Muscle layer of duodenum (tissue), 2 donors: ENCODE measurements at regions not wholly inside any gene's neighbourhood (a gene's known extent, or its start where the extent isn't known, plus 50 kb on each side); places are given as distances from the start of the nearest gene placed in this dataset.

Experiments used
- H3K27ac ChIP-seq: one replicate; pipeline ENCODE4 v1.7.0; 2013; ENCODE audit warnings: mild to moderate bottlenecking, low read length
- H3K27me3 ChIP-seq: one replicate; pipeline ENCODE4 v1.7.0; 2013; ENCODE audit warnings: low read depth, mild to moderate bottlenecking, control low read depth, low read length
- H3K36me3 ChIP-seq, 2 donors: one replicate each; pipeline ENCODE4 v1.7.0; 2013; ENCODE audit warnings: low read length in 2 of 2, control low read depth in 1 of 2, mild to moderate bottlenecking in 1 of 2; ENCODE audit not compliant: insufficient read depth in 2 of 2, control insufficient read depth in 1 of 2
- H3K4me1 ChIP-seq, 2 donors: one replicate each; pipeline ENCODE4 v1.7.0; 2013; ENCODE audit warnings: low read length in 2 of 2, mild to moderate bottlenecking in 2 of 2, control low read depth in 1 of 2, moderate library complexity in 1 of 2; ENCODE audit not compliant: insufficient read depth in 2 of 2, control insufficient read depth in 1 of 2
- H3K4me3 ChIP-seq, 2 donors: one replicate each; pipeline ENCODE4 v1.7.0; 2013; ENCODE audit warnings: low read length in 2 of 2, low read depth in 1 of 2, mild to moderate bottlenecking in 1 of 2
- H3K9me3 ChIP-seq, 2 donors: one replicate each; pipeline ENCODE4 v1.7.0; 2013; ENCODE audit warnings: low read length in 2 of 2, control low read depth in 1 of 2, mild to moderate bottlenecking in 1 of 2; ENCODE audit not compliant: control insufficient read depth in 1 of 2
- donor health status: healthy.

DNA sequence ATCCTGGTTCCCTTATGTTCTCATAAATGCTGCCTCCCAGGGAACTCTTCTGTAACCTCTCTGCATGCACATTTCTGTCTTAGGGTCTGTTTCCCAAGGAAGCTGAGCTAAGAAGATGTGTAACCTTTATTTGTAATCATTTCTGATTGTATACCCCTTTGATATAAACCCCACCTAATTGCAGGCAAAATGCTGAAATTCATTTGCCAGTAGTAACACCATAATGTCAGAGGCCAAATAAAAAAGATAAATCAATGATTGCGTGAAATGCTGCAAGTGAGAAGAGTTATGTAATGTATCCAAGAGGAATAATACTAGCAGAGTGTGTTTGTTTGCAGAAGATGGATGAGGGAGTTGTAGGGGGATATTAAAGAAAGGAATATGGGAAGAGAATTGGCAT lies 822.6 kb upstream of the GRAMD2B start:
- Histone ChIP-seq H3K36me3 (no peaks in the 10 kb centered on the region), H3K9me3 (no peaks in the 10 kb centered on the region), H3K27me3 (no peaks in the 10 kb centered on the region), H3K27ac (no peak overlapping the region), H3K4me1 (no peaks in the 10 kb centered on the region), H3K4me3 (no peak overlapping the region)

DNA sequence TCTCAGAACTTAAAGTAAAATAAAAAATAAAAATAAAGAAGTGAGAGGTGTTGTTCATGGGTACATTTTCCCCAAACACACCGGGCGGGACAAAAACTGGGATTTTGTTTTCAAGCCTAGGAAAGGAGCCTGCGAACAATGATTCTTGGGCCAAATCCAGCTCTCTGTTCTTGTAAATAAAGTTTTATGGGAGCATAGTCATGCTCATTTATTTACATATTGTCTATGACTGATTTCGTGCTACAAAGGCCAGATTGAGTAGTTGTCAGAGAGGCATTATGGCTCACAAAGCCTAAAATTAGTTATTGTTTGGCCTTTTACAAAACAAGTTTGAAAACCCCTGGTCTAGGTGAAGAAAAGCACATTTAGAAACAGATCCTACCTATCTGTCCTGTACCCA lies 821.0 kb upstream of the GRAMD2B start:
- Histone ChIP-seq H3K4me3 (no peak overlapping the region), H3K9me3 (no peaks in the 10 kb centered on the region), H3K27me3 (no peaks in the 10 kb centered on the region), H3K4me1 (no peaks in the 10 kb centered on the region), H3K27ac (no peak overlapping the region), H3K36me3 (no peaks in the 10 kb centered on the region)

DNA sequence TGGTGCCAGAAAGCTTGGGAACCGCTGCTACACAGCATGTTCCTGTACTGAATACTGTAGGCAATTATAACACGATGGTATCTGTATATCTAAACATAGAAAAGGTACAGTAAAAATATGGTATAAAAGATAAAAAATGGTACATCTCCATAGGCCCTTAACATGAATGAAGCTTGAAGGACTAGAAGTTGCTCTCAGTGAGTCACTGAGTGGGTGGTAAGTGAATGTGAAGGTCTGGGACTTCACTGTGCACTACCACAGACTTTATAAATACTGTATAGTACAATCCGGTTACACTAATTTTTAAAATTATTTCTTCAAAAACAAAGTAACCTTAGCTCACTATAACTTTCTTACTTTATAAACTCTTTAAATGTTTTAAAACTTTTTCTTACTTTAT lies 819.9 kb upstream of the GRAMD2B start:
- no peaks in the 10 kb centered on the region for H3K27me3 ChIP-seq
- H3K36me3 ChIP-seq, result no peaks in the 10 kb centered on the region
- no peak overlapping the region for H3K4me3 ChIP-seq
- H3K27ac ChIP-seq, result no peak overlapping the region
- H3K9me3 ChIP-seq, result no peaks in the 10 kb centered on the region
- H3K4me1 ChIP-seq, result no peaks in the 10 kb centered on the region

DNA sequence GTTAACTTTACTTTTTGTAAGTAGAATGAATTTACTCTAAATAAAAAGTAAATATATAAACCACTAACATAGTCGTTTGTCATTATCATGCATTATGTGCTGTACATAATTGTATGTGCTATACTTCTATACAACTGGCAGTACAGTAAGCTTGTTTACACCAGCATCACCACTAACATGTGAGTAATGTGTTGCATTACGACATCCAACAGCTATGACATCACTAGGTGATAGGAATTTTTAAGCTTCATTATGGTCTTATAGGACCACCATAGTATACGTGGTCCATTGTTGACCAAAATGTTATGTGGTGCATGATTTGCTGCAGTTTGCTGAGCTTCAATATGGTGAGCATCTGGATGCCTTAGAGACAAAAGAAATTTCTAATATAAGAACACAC lies 819.1 kb upstream of the GRAMD2B start:
- H3K36me3 ChIP-seq, result no peaks in the 10 kb centered on the region
- H3K9me3 ChIP-seq, result no peaks in the 10 kb centered on the region
- no peak overlapping the region for H3K4me3 ChIP-seq
- H3K4me1 ChIP-seq, result no peaks in the 10 kb centered on the region
- no peaks in the 10 kb centered on the region for H3K27me3 ChIP-seq
- no peak overlapping the region for H3K27ac ChIP-seq

DNA sequence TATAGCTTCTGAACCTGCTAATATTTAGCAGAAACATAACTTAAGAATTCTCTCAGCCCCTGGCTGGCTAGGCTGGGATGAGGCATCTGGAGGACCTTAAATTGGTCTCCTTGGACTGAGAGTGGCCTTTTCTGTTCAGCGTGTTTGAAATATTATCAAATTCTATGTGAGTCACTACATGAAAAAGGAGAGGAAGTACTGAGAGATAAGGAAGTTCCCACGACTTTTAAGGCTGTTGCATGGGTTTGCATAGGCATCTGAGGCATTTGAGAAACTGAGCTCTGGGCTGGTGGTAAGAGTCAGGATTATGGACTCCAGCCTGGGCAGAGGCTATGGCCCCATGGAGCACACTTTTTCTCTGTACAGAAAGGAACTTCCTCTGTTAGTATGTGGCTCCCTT lies 816.2 kb upstream of the GRAMD2B start:
- no peaks in the 10 kb centered on the region for H3K4me1 ChIP-seq
- H3K4me3 ChIP-seq, result no peak overlapping the region
- no peak overlapping the region for H3K27ac ChIP-seq
- H3K9me3 ChIP-seq, result no peaks in the 10 kb centered on the region
- no peaks in the 10 kb centered on the region for H3K27me3 ChIP-seq
- H3K36me3 ChIP-seq, result no peaks in the 10 kb centered on the region

DNA sequence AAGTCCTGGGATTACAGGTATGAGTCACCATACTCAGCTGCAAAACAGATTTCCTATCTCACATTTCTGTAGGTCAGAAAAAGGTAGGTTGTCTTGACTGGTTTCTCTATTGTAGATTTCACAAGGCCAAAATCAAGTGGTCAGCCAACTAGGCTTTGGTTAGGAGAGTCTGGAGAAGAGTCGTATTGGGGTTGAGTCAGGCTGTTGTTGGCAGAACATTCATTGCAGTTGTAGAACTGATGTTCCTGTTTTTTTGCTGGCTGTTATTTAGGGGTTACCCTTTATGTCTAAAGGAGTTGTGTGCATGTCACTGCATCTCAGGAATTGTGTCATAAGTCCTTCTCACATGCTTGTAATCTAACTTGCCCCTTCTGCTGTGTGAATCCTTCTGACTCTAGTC lies 814.2 kb upstream of the GRAMD2B start:
- Histone ChIP-seq H3K9me3 (no peaks in the 10 kb centered on the region), H3K4me3 (no peak overlapping the region)

DNA sequence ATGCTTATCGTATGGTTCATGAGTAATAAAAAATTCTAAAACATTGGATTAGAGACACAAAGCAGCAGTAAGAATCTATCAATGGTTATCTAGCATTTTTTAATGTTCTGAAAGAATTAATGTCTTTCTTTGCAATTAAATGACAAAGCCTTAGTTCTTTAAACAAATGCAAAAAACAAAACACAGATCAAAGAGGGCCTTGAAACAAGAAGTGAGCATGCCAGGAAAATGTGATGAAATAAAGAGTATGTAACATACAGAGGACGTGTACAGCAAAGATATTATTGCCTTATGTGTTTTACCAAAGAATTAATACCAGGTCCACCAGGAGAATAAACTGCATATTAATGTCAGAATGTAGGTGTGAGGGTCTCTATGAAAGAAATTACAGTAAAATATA lies 812.3 kb upstream of the GRAMD2B start:
- Histone ChIP-seq H3K27ac (no peak overlapping the region), H3K4me3 (no peak overlapping the region), H3K4me1 (peaks cover 0 to 3% of the 10 kb centered on the region in 2 donors), H3K27me3 (no peaks in the 10 kb centered on the region), H3K9me3 (no peaks in the 10 kb centered on the region), H3K36me3 (no peaks in the 10 kb centered on the region)

More for the DNA sequence above, 814.2 kb upstream of the GRAMD2B start:
- Histone ChIP-seq H3K27ac (no peak overlapping the region), H3K4me1 (peaks cover 0 to 3% of the 10 kb centered on the region in 2 donors), H3K36me3 (no peaks in the 10 kb centered on the region), H3K27me3 (no peaks in the 10 kb centered on the region)

DNA sequence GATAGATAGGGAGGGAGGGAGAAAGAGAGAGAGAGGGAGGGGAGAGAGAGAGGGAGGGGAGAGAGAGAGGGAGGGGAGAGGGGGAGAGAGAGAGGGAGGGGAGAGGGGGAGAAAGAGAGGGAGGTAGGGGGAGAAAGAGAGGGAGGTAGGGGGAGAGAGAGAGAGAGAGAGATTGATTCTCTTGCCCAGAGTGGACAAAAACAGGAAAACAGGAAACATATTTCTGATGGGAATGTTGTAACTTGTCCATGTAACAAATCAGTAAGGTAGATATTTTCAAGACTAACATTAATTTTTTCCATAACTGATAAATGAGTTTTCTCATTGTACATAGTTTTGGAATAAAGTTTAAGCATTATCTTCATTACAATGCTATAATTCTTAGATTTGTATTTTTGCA lies 811.7 kb upstream of the GRAMD2B start:
- Histone ChIP-seq H3K9me3 (no peaks in the 10 kb centered on the region), H3K4me1 (peaks cover 0 to 3% of the 10 kb centered on the region in 2 donors), H3K27ac (no peak overlapping the region), H3K36me3 (no peaks in the 10 kb centered on the region), H3K27me3 (no peaks in the 10 kb centered on the region), H3K4me3 (no peak overlapping the region)

DNA sequence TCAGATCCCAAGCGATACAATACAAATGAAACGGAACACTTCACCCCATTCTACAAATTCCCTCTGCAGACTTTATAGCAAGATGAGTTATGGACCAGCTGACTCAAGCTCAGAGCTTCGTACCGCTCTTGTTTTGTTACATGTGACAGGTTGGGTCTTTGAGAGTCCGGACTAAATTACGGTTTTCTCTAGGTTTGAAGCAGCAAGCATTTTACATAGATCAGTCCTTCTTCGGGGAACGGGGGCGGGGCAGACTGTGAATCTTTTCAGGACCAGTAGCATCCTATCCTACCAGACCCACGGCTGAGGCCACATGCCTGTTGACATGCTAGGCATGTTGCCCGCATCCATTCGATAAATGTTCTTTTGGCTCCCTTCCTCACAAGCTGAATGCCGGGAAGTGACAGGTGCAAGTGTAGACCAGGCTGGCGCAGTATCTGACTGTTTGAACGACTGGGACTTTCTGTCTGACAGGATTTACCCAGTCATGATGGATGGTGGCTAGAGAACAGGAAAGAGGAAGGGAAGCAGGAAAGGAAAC lies 811.0 kb upstream of the GRAMD2B start:
- Histone ChIP-seq H3K27ac (no peak overlapping the region), H3K4me1 (peaks cover 0 to 3% of the 10 kb centered on the region in 2 donors), H3K9me3 (no peaks in the 10 kb centered on the region), H3K27me3 (no peaks in the 10 kb centered on the region), H3K36me3 (no peaks in the 10 kb centered on the region), H3K4me3 (no peak overlapping the region)

DNA sequence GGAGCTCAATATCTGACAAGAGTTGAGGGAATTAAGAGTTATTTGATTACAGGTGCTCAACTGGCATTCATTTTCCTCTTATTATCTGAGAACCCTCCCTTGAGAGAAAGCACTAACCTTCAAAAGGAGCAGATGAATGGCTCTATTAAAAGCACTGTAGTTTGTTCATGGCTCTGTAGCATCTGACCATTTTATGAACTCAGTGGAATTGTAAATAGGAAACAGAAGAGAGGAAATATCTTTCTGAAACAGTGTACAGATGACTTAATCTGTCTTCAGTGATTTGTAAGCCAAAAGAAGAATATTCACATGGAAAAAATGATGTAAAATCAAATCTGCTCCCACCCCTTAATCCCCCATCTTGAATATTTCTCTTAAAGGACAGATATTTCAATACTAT lies 810.4 kb upstream of the GRAMD2B start:
- no peaks in the 10 kb centered on the region for H3K36me3 ChIP-seq
- no peak overlapping the region for H3K27ac ChIP-seq
- H3K9me3 ChIP-seq, result no peaks in the 10 kb centered on the region
- H3K27me3 ChIP-seq, result no peaks in the 10 kb centered on the region
- H3K4me3 ChIP-seq, result no peak overlapping the region
- H3K4me1 ChIP-seq, result peaks cover 0 to 3% of the 10 kb centered on the region in 2 donors

DNA sequence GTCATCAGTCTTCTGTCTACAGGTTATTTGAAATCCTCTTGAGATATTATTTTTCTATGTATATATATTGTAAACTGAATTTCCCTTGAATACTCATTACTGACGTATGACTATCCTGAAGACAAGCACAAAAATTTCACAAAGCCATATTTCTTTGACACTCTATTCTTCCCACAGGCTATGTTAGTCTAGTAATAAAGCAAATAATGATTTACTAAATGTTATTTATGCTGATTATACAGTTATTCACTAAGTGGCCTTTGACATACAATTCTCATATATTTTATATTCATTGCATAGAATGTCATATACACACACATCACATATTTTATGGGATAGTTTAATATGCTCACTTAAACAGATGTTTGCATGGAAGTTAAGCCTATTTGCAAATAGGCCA lies 793.0 kb upstream of the GRAMD2B start:
- no peaks in the 10 kb centered on the region for H3K27me3 ChIP-seq
- H3K36me3 ChIP-seq, result no peaks in the 10 kb centered on the region
- no peaks in the 10 kb centered on the region for H3K4me1 ChIP-seq

DNA sequence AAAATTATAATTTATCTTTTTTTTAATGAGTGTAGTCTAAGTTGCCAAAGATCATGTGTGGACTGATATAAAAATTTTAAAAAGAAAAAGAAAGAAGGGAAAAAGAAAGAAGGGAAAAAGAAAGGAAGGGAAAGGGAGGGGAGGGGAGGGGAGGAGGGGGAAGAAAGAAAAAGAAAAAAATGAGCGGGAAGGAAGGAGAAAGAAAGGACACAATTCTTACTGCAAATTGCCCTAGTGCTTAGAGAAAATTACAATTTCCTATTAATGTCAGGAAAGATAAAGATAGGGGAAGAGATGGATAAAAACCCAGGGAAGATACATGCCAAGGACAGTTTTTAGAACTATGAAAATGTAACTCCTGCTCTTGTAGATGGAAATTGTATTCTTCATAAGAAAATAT lies 789.7 kb upstream of the GRAMD2B start:
- Histone ChIP-seq H3K27me3 (no peaks in the 10 kb centered on the region), H3K27ac (no peak overlapping the region), H3K36me3 (no peaks in the 10 kb centered on the region), H3K4me1 (no peaks in the 10 kb centered on the region), H3K9me3 (no peaks in the 10 kb centered on the region), H3K4me3 (no peak overlapping the region)

More for the DNA sequence above, 793.0 kb upstream of the GRAMD2B start:
- Histone ChIP-seq H3K9me3 (no peaks in the 10 kb centered on the region), H3K4me3 (no peak overlapping the region), H3K27ac (no peak overlapping the region)
